Activated T-helper 17 cell treated with anti-CD3 and anti-CD28 coated beads, Interleukin-2, amount 50 U/mL, for 72 hours (primary cell): ENCODE measurements at regions not wholly inside any gene's neighbourhood (a gene's known extent, or its start where the extent isn't known, plus 50 kb on each side); places are given as distances from the start of the nearest gene placed in this dataset.

ENCODE experiments used
- ATAC-seq: fragments of 150-1000 bp; cut with Tn5 transposase; replicated peaks from 2 replicates; pipeline ENCODE4 v1.10.0; 2021; ENCODE audit warnings: mild to moderate bottlenecking, moderate library complexity
- H3K27ac Mint-ChIP-seq: one replicate; pipeline ENCODE4 v1.8.0; 2022; ENCODE audit warnings: mixed read lengths
- H3K27me3 Mint-ChIP-seq: one replicate; pipeline ENCODE4 v1.8.0; 2022; ENCODE audit warnings: mixed read lengths
- H3K36me3 Mint-ChIP-seq: one replicate; pipeline ENCODE4 v1.8.0; 2022; ENCODE audit warnings: low read depth, mild to moderate bottlenecking, mixed read lengths
- H3K4me1 Mint-ChIP-seq: one replicate; pipeline ENCODE4 v1.8.0; 2022; ENCODE audit warnings: mixed read lengths
- H3K4me3 Mint-ChIP-seq: one replicate; pipeline ENCODE4 v1.8.0; 2022; ENCODE audit warnings: mild to moderate bottlenecking, mixed read lengths
- H3K9me3 Mint-ChIP-seq: one replicate; pipeline ENCODE4 v1.8.0; 2022; ENCODE audit warnings: mixed read lengths

DNA sequence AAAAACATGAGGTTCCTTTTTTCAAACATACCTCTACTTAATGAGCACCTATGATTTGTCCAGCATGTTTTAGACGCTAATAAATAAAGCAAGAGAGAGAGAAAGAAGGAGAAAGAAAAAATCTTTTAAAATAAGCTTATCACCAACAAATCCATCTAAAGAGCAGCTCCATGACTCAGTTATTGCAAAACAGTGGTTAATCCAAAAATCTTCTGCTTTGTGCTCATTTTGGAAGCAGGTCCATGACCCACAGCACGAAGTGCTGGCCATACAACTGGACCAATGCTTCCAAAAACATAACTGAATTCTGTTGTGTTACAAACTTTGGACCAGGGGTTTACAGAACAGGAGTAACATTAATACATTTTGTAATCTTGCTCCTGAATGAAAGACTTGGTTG lies 696.6 kb downstream of the KCNA4 start:
- no peaks in the 10 kb centered on the region for H3K36me3 Mint-ChIP-seq
- no peaks in the 10 kb centered on the region for H3K27me3 Mint-ChIP-seq
- H3K27ac Mint-ChIP-seq = no peak overlapping the region

DNA sequence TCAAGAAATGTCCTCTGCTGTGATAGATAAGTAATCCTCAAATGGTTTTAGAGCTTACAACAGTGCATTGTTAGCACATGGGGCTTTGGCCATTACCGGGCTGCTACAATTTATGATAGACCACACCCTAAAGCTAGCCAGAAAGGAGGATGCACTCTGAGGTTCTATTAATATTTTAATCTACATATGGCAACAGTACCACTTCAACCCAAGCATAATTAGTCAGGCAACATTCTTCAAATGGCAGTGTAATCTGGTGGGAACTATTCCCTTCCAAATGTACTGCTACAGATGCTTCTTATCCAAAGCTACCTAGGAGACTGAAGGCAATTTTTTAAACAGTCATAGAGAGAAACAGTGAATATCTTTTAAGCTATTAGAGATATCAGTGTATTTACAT lies 697.6 kb downstream of the KCNA4 start:
- Mint-ChIP-seq H3K36me3 (no peaks in the 10 kb centered on the region), H3K9me3 (peaks cover 13% of the 10 kb centered on the region), H3K4me1 (no peaks in the 10 kb centered on the region), H3K4me3 (no peak overlapping the region), H3K27ac (no peak overlapping the region), H3K27me3 (no peaks in the 10 kb centered on the region)
- no peak for ATAC-seq

More for the DNA sequence above, 696.6 kb downstream of the KCNA4 start:
- peaks cover 13% of the 10 kb centered on the region for H3K9me3 Mint-ChIP-seq
- no peaks in the 10 kb centered on the region for H3K4me1 Mint-ChIP-seq
- H3K4me3 Mint-ChIP-seq = no peak overlapping the region
- ATAC-seq = no peak

DNA sequence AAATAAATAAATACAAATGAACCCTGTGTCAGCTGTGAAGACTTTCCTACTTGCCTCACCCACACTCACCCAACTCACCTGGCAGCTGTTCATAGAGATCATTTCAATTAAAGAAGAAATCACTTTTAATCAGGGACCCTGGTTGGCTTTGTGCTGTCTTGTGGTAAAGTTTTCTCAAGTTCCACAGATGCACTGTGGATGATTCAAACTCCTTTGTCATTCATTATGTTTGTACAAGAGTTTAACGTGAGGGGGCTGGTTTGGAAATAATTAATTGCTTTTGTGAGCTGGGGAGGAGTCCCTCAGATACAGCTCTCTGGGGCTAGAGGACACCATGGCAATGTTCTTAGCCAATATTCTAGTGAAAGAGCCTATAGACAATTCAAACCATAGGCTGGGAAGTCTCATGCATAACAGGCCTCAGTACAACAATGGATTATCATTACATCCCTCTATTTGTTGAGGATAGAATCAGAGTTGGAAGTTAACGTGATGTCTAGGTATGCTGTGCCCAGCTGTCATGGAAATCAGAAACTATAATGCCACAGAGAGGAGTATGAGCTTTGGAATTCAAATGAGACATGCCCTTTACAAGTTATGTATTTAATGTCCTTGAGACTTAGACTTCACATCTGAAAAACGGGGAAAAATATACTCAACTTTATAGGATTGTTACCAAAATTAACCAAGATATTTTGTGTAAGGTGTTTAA lies 698.5 kb downstream of the KCNA4 start:
- no peak for ATAC-seq
- Mint-ChIP-seq H3K4me3 (no peak overlapping the region), H3K36me3 (no peaks in the 10 kb centered on the region), H3K4me1 (no peaks in the 10 kb centered on the region), H3K9me3 (peaks cover 14% of the 10 kb centered on the region), H3K27ac (no peak overlapping the region), H3K27me3 (no peaks in the 10 kb centered on the region)

DNA sequence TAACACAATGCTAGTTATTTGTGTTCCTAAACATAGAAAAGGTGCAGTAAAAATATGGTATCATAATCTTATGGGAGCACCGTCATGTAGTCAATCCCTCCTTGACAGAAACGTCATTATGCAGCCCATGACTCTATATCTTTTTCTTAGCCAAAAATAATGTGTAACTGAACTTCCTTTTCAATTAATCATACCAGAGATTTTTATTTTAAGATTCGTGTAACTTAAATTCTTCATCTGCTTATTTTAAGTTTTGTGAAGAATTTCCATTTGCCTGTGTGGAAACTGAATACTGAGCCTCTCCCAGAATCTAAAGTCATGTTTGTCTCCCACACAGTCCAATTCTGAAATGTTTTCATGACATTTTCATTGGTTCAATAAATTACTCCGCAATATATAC lies 699.1 kb downstream of the KCNA4 start:
- no peaks in the 10 kb centered on the region for H3K4me1 Mint-ChIP-seq
- H3K36me3 Mint-ChIP-seq = no peaks in the 10 kb centered on the region
- no peak overlapping the region for H3K4me3 Mint-ChIP-seq
- no peaks in the 10 kb centered on the region for H3K27me3 Mint-ChIP-seq
- no peak for ATAC-seq
- H3K27ac Mint-ChIP-seq = no peak overlapping the region
- H3K9me3 Mint-ChIP-seq = peaks cover 18% of the 10 kb centered on the region

DNA sequence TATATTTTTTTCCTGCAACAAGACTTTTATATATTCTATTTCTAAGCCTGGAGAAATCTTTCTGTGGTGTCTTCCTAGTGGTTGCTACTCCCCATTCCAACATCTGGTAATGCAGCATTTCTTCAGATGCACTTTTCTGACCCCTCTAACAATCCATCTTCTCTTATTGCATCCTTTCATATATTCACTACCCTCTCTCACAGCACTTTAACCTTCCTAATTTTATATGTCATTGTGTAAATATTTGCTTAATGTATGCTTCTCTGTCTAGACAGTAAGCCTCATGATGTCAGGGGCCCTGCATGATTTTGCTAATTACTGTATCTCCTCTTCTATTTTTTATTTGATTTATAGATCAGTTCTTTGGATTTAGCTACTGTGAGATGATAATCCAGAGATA lies 701.6 kb downstream of the KCNA4 start:
- Mint-ChIP-seq H3K4me3 (no peak overlapping the region), H3K4me1 (no peaks in the 10 kb centered on the region), H3K27ac (no peak overlapping the region), H3K27me3 (no peaks in the 10 kb centered on the region), H3K9me3 (peaks cover 19% of the 10 kb centered on the region), H3K36me3 (no peaks in the 10 kb centered on the region)
- no peak for ATAC-seq

GRCh38 chr11:29314211-29314610 lies 702.6 kb downstream of the KCNA4 start:
- H3K4me1 Mint-ChIP-seq = no peaks in the 10 kb centered on the region
- H3K9me3 Mint-ChIP-seq = peaks cover 19% of the 10 kb centered on the region
- H3K36me3 Mint-ChIP-seq = no peaks in the 10 kb centered on the region
- H3K27me3 Mint-ChIP-seq = no peaks in the 10 kb centered on the region
- no peak overlapping the region for H3K4me3 Mint-ChIP-seq
- no peak overlapping the region for H3K27ac Mint-ChIP-seq
- ATAC-seq = no peak

DNA sequence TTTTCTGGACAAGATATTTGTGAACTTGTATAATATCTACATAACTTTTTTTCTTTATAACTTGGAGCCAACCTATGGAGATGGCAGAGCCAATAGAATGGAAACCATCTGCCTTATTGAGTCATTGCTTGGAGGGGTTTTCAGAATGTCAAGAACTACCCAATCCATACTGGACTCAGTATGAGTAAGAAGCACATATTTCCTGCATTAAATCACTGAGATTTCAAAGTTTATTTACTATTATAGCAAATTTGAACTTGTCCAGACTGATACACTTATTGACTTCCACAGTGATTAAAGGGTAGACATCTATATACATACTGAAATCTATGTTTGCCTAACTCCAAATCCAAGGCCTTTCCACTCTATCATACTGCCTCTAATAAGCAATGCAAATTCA lies 704.0 kb downstream of the KCNA4 start:
- no peaks in the 10 kb centered on the region for H3K36me3 Mint-ChIP-seq
- no peaks in the 10 kb centered on the region for H3K4me1 Mint-ChIP-seq
- no peak overlapping the region for H3K4me3 Mint-ChIP-seq
- H3K9me3 Mint-ChIP-seq = peaks cover 14% of the 10 kb centered on the region
- no peak overlapping the region for H3K27ac Mint-ChIP-seq
- no peaks in the 10 kb centered on the region for H3K27me3 Mint-ChIP-seq
- no peak for ATAC-seq

DNA sequence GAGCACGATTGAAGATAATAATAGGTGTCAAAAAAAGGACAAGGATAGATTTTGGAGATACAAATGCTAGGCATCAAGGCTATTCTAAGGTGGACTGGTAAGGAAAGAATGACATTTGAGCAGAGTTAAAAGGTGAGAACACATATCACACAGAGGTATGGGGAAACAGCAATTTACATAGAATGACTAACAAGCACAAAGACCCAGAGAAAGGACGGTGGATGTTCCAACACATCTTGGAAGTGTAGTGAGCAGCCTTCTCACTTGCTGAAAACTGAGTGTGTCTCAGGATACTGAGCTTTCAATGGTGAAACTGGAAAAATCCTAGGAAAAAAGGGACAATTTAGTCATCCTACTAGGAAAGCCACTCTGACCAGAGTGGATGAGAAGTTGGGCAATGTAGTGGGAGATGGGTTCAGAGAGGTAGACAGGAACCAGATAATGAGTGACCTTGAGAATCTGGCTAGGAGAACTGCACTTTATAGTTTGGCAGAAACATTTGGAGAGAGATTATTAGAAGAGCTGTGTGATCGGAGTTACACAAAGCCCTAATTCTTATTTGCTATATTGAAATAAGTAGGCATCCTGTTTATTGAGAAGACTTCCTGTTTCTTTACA lies 706.0 kb downstream of the KCNA4 start:
- no peaks in the 10 kb centered on the region for H3K27me3 Mint-ChIP-seq
- no peaks in the 10 kb centered on the region for H3K36me3 Mint-ChIP-seq
- no peak overlapping the region for H3K4me3 Mint-ChIP-seq
- no peak for ATAC-seq
- no peak overlapping the region for H3K27ac Mint-ChIP-seq
- no peaks in the 10 kb centered on the region for H3K4me1 Mint-ChIP-seq
- H3K9me3 Mint-ChIP-seq = peaks cover 15% of the 10 kb centered on the region

- Mint-ChIP-seq H3K27me3 (no peaks in the 10 kb centered on the region), H3K4me3 (no peak overlapping the region), H3K27ac (no peak overlapping the region), H3K4me1 (no peaks in the 10 kb centered on the region), H3K36me3 (no peaks in the 10 kb centered on the region), H3K9me3 (peaks cover 15% of the 10 kb centered on the region)
- ATAC-seq = no peak
Observed at GRCh38 chr11:29309992-29310391, 706.8 kb downstream of the KCNA4 start.

- Mint-ChIP-seq H3K9me3 (peaks cover 21% of the 10 kb centered on the region), H3K4me3 (no peak overlapping the region), H3K36me3 (no peaks in the 10 kb centered on the region), H3K27ac (no peak overlapping the region), H3K27me3 (no peaks in the 10 kb centered on the region), H3K4me1 (no peaks in the 10 kb centered on the region)
- no peak for ATAC-seq
Observed at GRCh38 chr11:29306527-29306926, 710.3 kb downstream of the KCNA4 start.

DNA sequence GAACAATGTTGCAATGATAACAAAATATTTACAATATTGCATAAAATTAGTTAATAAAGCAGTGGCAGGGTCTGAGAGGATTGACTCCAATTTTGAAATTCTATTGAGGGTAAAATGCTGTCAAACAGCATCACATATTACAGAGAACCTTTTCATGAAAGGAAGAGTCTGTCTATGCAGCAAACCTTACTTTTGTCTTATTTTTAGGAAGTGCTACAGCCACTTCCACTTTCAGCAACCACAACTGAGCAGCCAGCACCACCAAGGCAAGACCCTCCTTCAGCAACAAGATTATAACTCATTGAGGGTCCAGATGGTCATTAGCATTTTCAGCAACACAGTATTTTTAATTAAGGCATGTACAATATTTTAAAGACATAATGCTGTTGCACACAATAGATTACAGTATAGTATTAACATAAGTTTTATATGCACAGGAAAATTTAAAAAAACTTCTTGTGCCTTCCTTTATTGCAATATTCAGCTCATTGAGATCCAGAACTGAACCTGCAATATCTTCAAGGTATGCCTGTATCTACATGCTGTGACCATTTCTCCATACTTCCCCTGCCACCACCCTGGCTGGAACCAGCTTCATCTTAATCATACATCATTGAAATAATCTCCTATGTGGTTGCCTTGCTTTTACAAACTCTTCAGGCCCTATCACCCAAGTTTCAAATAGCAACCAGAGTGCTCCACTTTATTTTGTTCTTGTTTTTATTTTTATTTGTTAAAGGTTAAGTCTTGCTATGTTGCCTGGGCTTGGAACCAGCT lies 711.2 kb downstream of the KCNA4 start:
- H3K36me3 Mint-ChIP-seq = no peaks in the 10 kb centered on the region

DNA sequence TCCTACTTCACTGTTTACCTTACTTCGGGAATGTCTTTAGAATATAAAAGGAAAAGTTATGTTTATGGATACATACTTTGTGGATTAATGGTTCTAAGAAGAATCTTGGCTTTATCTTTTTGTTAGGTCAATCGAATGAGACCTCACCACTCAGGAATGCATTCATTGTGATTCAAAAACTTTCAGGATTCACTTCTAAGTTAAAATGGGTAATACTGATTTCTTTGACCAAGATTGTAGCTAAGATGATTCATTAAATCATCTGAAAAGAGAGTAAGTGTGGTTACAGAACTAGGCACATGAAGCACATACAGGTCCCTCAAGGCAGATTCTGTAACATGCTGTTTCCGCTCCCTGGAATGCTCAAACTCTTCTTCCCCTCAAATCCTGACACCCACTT lies 716.4 kb downstream of the KCNA4 start:
- no peak for ATAC-seq
- H3K4me3 Mint-ChIP-seq = no peak overlapping the region
- no peak overlapping the region for H3K27ac Mint-ChIP-seq
- H3K4me1 Mint-ChIP-seq = no peaks in the 10 kb centered on the region
- H3K36me3 Mint-ChIP-seq = no peaks in the 10 kb centered on the region
- no peaks in the 10 kb centered on the region for H3K27me3 Mint-ChIP-seq
- H3K9me3 Mint-ChIP-seq = peaks cover 14% of the 10 kb centered on the region

More for the DNA sequence above, 711.2 kb downstream of the KCNA4 start:
- Mint-ChIP-seq H3K4me3 (no peak overlapping the region), H3K27me3 (no peaks in the 10 kb centered on the region), H3K27ac (no peak overlapping the region), H3K4me1 (no peaks in the 10 kb centered on the region), H3K9me3 (peaks cover 18% of the 10 kb centered on the region)
- no peak for ATAC-seq

DNA sequence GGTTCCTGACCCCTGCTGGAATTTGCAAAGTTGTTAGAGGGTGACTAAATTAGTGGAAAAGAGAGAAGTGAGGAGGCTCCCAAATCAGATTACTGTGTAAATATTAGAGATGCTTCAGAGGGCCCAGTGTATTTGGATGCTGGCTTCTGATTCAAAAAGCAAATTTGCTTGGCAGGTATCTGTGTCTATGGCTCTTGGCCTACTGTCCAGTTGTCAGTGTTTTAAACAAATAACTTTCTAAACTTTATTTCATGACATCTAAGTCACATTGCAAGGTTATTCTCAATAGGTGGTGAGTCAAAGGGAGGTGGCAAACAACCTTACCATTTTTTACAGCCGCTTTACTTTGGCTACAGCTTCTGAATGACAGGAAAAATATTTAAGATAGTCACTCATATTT lies 720.1 kb downstream of the KCNA4 start:
- H3K4me3 Mint-ChIP-seq = no peak overlapping the region
- no peaks in the 10 kb centered on the region for H3K4me1 Mint-ChIP-seq
- H3K36me3 Mint-ChIP-seq = no peaks in the 10 kb centered on the region
- H3K27ac Mint-ChIP-seq = no peak overlapping the region
- no peaks in the 10 kb centered on the region for H3K27me3 Mint-ChIP-seq
- peaks cover 6% of the 10 kb centered on the region for H3K9me3 Mint-ChIP-seq
- ATAC-seq = no peak

DNA sequence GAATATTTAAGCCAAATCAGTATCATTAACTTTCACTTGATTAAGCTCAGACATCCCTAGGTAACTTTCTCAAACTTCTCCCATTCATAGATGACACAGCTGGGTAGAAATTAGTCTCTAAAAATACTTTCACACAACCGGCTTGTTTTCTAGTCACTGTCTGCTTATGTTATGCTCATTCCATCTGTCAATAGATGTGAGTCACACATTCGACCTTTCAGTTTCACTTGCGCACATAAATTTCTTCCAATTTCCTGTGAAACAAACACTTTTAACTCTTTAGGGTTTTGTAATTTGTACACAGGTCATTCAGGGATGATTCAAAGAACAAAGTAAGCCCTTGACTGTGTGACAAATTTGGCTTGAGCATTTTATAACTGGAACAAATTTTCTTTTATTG lies 723.0 kb downstream of the KCNA4 start:
- H3K9me3 Mint-ChIP-seq = peaks cover 6% of the 10 kb centered on the region
- H3K27ac Mint-ChIP-seq = no peak overlapping the region
- H3K36me3 Mint-ChIP-seq = no peaks in the 10 kb centered on the region
- H3K4me1 Mint-ChIP-seq = no peaks in the 10 kb centered on the region
- no peaks in the 10 kb centered on the region for H3K27me3 Mint-ChIP-seq
- peak; percentile 21 for ATAC-seq
- H3K4me3 Mint-ChIP-seq = no peak overlapping the region

DNA sequence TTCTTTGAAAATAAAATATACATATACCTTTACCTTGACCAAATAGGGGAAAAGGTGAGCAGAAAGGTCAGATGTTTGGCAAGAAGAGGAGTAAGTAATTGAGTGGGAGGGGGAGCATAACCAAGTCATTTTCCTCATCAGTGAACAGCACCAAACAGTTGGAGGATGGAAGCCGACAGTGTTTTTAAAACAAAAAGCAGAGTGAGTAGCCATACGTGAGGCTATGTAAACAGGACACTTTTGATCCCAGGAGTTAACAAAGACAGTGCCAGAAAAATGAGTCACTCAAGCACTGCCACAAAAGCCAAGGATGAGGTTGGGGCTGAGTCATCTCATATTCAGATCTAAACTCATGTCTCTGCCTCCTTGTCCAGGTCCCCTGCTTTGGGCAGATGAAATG lies 734.7 kb downstream of the KCNA4 start:
- no peak overlapping the region for H3K27ac Mint-ChIP-seq
- no peak for ATAC-seq
- H3K4me1 Mint-ChIP-seq = no peaks in the 10 kb centered on the region
- H3K36me3 Mint-ChIP-seq = no peaks in the 10 kb centered on the region
- peaks cover 8% of the 10 kb centered on the region for H3K9me3 Mint-ChIP-seq
- H3K4me3 Mint-ChIP-seq = no peak overlapping the region
- no peaks in the 10 kb centered on the region for H3K27me3 Mint-ChIP-seq
